ENCODE measurements at regions not wholly inside any gene's neighbourhood (a gene's known extent, or its start where the extent isn't known, plus 50 kb on each side); places are given as distances from the start of the nearest gene placed in this dataset.

DNA sequence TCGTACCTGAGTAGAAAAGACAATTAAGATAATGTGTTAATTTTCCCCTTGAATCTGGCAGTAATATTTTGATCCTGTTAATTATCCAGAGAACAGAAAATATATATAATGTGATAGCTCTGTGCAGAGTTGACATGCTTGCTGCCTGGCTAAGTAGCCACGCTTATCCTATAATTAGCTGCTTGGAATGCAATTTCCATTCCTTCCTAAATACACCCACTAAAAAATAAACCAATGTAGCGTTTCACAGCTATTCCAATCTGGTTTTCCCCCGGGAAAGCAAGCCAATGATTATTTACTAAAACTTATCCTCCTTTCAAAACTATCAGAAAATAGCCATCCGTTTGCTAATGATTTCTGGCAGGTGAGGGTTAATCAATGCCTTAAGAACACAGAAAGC lies 134.5 kb upstream of the IRX5 start:
- Histone ChIP-seq H3K27ac (ENCODE audit: low read depth in 2 of 2, low read length in 1 of 2) (no peak overlapping the region), H3K4me3 (ENCODE audit: low read depth in 1 of 2, low read length in 2 of 2) (no peak overlapping the region), H3K4me1 (ENCODE audit: control insufficient read depth in 2 of 2, insufficient read depth in 2 of 2, low read length in 1 of 2) (no peaks in the 10 kb centered on the region), H3K9me3 (ENCODE audit: control insufficient read depth in 2 of 2, insufficient read depth in 1 of 2, low read depth in 1 of 2, low read length in 1 of 2) (no peaks in the 10 kb centered on the region), H3K27me3 (ENCODE audit: control insufficient read depth in 1 of 2, insufficient read depth in 2 of 2, low read length in 2 of 2) (no peaks in the 10 kb centered on the region), H3K36me3 (ENCODE audit: control insufficient read depth in 2 of 2, insufficient read depth in 2 of 2, low read length in 1 of 2) (no peaks in the 10 kb centered on the region)
- WGBS, 2 donors, result 46 to 53% methylated on average over 5 of the region's 5 CpGs

- H3K4me1 ChIP-seq (ENCODE audit: control insufficient read depth in 2 of 2, insufficient read depth in 2 of 2, low read length in 1 of 2), result no peaks in the 10 kb centered on the region
- no peaks in the 10 kb centered on the region for H3K36me3 ChIP-seq (ENCODE audit: control insufficient read depth in 2 of 2, insufficient read depth in 2 of 2, low read length in 1 of 2)
- H3K27me3 ChIP-seq (ENCODE audit: control insufficient read depth in 1 of 2, insufficient read depth in 2 of 2, low read length in 2 of 2), result no peaks in the 10 kb centered on the region
- no peak overlapping the region for H3K4me3 ChIP-seq (ENCODE audit: low read depth in 1 of 2, low read length in 2 of 2)
- WGBS, 2 donors, result 68 to 73% methylated on average over 2 of the region's 2 CpGs
- H3K27ac ChIP-seq (ENCODE audit: low read depth in 2 of 2, low read length in 1 of 2), result no peak overlapping the region
- H3K9me3 ChIP-seq (ENCODE audit: control insufficient read depth in 2 of 2, insufficient read depth in 1 of 2, low read depth in 1 of 2, low read length in 1 of 2), result no peaks in the 10 kb centered on the region
Measured at GRCh38 chr16:54792811-54793210, 137.9 kb upstream of the IRX5 start.

- Histone ChIP-seq H3K4me1 (ENCODE audit: control insufficient read depth in 2 of 2, insufficient read depth in 2 of 2, low read length in 1 of 2) (no peaks in the 10 kb centered on the region), H3K27me3 (ENCODE audit: control insufficient read depth in 1 of 2, insufficient read depth in 2 of 2, low read length in 2 of 2) (no peaks in the 10 kb centered on the region), H3K27ac (ENCODE audit: low read depth in 2 of 2, low read length in 1 of 2) (no peak overlapping the region), H3K4me3 (ENCODE audit: low read depth in 1 of 2, low read length in 2 of 2) (no peak overlapping the region), H3K9me3 (ENCODE audit: control insufficient read depth in 2 of 2, insufficient read depth in 1 of 2, low read depth in 1 of 2, low read length in 1 of 2) (no peaks in the 10 kb centered on the region), H3K36me3 (ENCODE audit: control insufficient read depth in 2 of 2, insufficient read depth in 2 of 2, low read length in 1 of 2) (no peaks in the 10 kb centered on the region)
- 68 to 73% methylated on average over 1 of the region's 1 CpG for WGBS, 2 donors
Measured at GRCh38 chr16:54787045-54787444, 143.6 kb upstream of the IRX5 start.

GRCh38 chr16:54783980-54784379 lies 146.7 kb upstream of the IRX5 start:
- Histone ChIP-seq H3K27me3 (ENCODE audit: control insufficient read depth in 1 of 2, insufficient read depth in 2 of 2, low read length in 2 of 2) (no peaks in the 10 kb centered on the region), H3K27ac (ENCODE audit: low read depth in 2 of 2, low read length in 1 of 2) (no peak overlapping the region), H3K4me1 (ENCODE audit: control insufficient read depth in 2 of 2, insufficient read depth in 2 of 2, low read length in 1 of 2) (no peaks in the 10 kb centered on the region), H3K9me3 (ENCODE audit: control insufficient read depth in 2 of 2, insufficient read depth in 1 of 2, low read depth in 1 of 2, low read length in 1 of 2) (no peaks in the 10 kb centered on the region), H3K4me3 (ENCODE audit: low read depth in 1 of 2, low read length in 2 of 2) (no peak overlapping the region), H3K36me3 (ENCODE audit: control insufficient read depth in 2 of 2, insufficient read depth in 2 of 2, low read length in 1 of 2) (no peaks in the 10 kb centered on the region)
- WGBS, 2 donors, result 90 to 95% methylated on average over 2 of the region's 2 CpGs

- Histone ChIP-seq H3K27ac (ENCODE audit: low read depth in 2 of 2, low read length in 1 of 2) (no peak overlapping the region), H3K27me3 (ENCODE audit: control insufficient read depth in 1 of 2, insufficient read depth in 2 of 2, low read length in 2 of 2) (no peaks in the 10 kb centered on the region), H3K9me3 (ENCODE audit: control insufficient read depth in 2 of 2, insufficient read depth in 1 of 2, low read depth in 1 of 2, low read length in 1 of 2) (no peaks in the 10 kb centered on the region), H3K36me3 (ENCODE audit: control insufficient read depth in 2 of 2, insufficient read depth in 2 of 2, low read length in 1 of 2) (no peaks in the 10 kb centered on the region), H3K4me3 (ENCODE audit: low read depth in 1 of 2, low read length in 2 of 2) (no peak overlapping the region), H3K4me1 (ENCODE audit: control insufficient read depth in 2 of 2, insufficient read depth in 2 of 2, low read length in 1 of 2) (no peaks in the 10 kb centered on the region)
- 67 to 78% methylated on average over 3 of the region's 3 CpGs for WGBS, 2 donors
Measured at GRCh38 chr16:54783226-54783625, 147.4 kb upstream of the IRX5 start.

GRCh38 chr16:54780266-54780665 lies 150.4 kb upstream of the IRX5 start:
- Histone ChIP-seq H3K27me3 (ENCODE audit: control insufficient read depth in 1 of 2, insufficient read depth in 2 of 2, low read length in 2 of 2) (no peaks in the 10 kb centered on the region), H3K4me3 (ENCODE audit: low read depth in 1 of 2, low read length in 2 of 2) (no peak overlapping the region), H3K27ac (ENCODE audit: low read depth in 2 of 2, low read length in 1 of 2) (no peak overlapping the region), H3K9me3 (ENCODE audit: control insufficient read depth in 2 of 2, insufficient read depth in 1 of 2, low read depth in 1 of 2, low read length in 1 of 2) (no peaks in the 10 kb centered on the region), H3K4me1 (ENCODE audit: control insufficient read depth in 2 of 2, insufficient read depth in 2 of 2, low read length in 1 of 2) (no peaks in the 10 kb centered on the region), H3K36me3 (ENCODE audit: control insufficient read depth in 2 of 2, insufficient read depth in 2 of 2, low read length in 1 of 2) (no peaks in the 10 kb centered on the region)
- WGBS, 2 donors, result 63 to 71% methylated on average over 1 of the region's 1 CpG

GRCh38 chr16:54779549-54779948 lies 151.1 kb upstream of the IRX5 start:
- H3K36me3 ChIP-seq (ENCODE audit: control insufficient read depth in 2 of 2, insufficient read depth in 2 of 2, low read length in 1 of 2), result no peaks in the 10 kb centered on the region
- H3K27ac ChIP-seq (ENCODE audit: low read depth in 2 of 2, low read length in 1 of 2), result no peak overlapping the region
- no peaks in the 10 kb centered on the region for H3K9me3 ChIP-seq (ENCODE audit: control insufficient read depth in 2 of 2, insufficient read depth in 1 of 2, low read depth in 1 of 2, low read length in 1 of 2)
- no peak overlapping the region for H3K4me3 ChIP-seq (ENCODE audit: low read depth in 1 of 2, low read length in 2 of 2)
- no peaks in the 10 kb centered on the region for H3K4me1 ChIP-seq (ENCODE audit: control insufficient read depth in 2 of 2, insufficient read depth in 2 of 2, low read length in 1 of 2)
- no peaks in the 10 kb centered on the region for H3K27me3 ChIP-seq (ENCODE audit: control insufficient read depth in 1 of 2, insufficient read depth in 2 of 2, low read length in 2 of 2)

DNA sequence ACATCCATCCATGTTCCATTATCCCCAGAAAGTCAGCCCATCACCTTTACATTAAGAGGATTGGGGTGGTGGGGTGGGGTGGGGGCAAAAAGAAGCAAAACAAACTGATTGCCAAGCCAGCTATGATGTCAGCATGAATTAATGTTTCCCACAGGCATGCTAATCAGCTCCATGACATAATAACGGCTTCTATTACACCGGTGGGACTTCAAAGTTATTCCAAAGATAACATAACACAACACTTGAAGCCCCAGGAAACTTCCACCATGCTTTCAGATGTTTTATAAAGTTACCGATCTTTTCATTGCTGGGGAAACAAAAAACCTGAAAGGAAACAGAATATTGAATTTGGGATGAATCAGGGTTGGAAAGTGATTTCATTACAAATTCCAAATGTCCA lies 155.9 kb upstream of the IRX5 start:
- H3K4me3 ChIP-seq (ENCODE audit: low read depth in 1 of 2, low read length in 2 of 2), result no peak overlapping the region
- H3K4me1 ChIP-seq (ENCODE audit: control insufficient read depth in 2 of 2, insufficient read depth in 2 of 2, low read length in 1 of 2), result no peaks in the 10 kb centered on the region
- no peaks in the 10 kb centered on the region for H3K27me3 ChIP-seq (ENCODE audit: control insufficient read depth in 1 of 2, insufficient read depth in 2 of 2, low read length in 2 of 2)
- 71 to 77% methylated on average over 3 of the region's 3 CpGs for WGBS, 2 donors
- no peaks in the 10 kb centered on the region for H3K9me3 ChIP-seq (ENCODE audit: control insufficient read depth in 2 of 2, insufficient read depth in 1 of 2, low read depth in 1 of 2, low read length in 1 of 2)
- no peak overlapping the region for H3K27ac ChIP-seq (ENCODE audit: low read depth in 2 of 2, low read length in 1 of 2)
- no peaks in the 10 kb centered on the region for H3K36me3 ChIP-seq (ENCODE audit: control insufficient read depth in 2 of 2, insufficient read depth in 2 of 2, low read length in 1 of 2)

DNA sequence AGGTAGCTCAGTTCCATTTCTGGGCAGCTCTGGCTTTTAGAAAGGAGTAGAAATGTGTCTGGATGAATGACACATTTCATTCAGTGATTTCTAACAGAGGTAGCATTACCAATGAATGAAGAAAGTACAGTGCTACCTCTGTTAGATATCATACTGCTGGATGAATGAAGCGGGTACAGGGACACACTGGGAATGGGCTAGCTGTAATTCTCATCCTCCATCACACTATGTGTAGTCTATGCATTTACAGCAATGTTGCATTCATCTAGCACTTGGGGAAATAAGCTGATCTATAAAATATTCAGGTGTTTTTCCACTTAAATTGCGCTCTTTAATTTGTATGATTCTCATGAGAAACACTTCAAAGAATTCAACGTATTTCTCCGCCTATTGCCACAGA lies 158.3 kb upstream of the IRX5 start:
- WGBS, 2 donors, result 93 to 95% methylated on average over 4 of the region's 4 CpGs
- no peak overlapping the region for H3K27ac ChIP-seq (ENCODE audit: low read depth in 2 of 2, low read length in 1 of 2)

DNA sequence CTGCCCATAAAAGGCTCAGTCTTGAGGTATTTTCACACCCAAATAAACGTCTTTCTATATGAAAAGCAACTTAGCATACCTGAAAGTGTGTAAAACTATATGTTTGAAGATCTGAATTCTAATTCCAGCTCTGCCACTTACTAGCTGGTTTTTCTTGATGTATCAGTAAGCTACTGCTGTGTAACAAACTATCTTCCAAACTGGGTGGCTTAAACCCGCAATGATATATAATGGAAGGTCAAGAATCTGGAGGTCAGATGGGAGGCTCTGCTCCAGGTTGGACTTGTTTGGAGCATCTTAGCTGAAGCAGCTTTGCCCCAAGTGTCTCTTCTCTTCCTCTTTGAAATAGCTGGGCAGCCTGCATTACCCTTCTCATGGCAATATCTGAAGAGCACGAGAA lies 164.3 kb upstream of the IRX5 start:
- Histone ChIP-seq H3K27me3 (ENCODE audit: control insufficient read depth in 1 of 2, insufficient read depth in 2 of 2, low read length in 2 of 2) (no peaks in the 10 kb centered on the region), H3K4me1 (ENCODE audit: control insufficient read depth in 2 of 2, insufficient read depth in 2 of 2, low read length in 1 of 2) (no peaks in the 10 kb centered on the region), H3K9me3 (ENCODE audit: control insufficient read depth in 2 of 2, insufficient read depth in 1 of 2, low read depth in 1 of 2, low read length in 1 of 2) (peaks cover 0 to 2% of the 10 kb centered on the region in 2 donors), H3K36me3 (ENCODE audit: control insufficient read depth in 2 of 2, insufficient read depth in 2 of 2, low read length in 1 of 2) (no peaks in the 10 kb centered on the region), H3K27ac (ENCODE audit: low read depth in 2 of 2, low read length in 1 of 2) (no peak overlapping the region), H3K4me3 (ENCODE audit: low read depth in 1 of 2, low read length in 2 of 2) (no peak overlapping the region)
- WGBS, 2 donors, result 70 to 72% methylated on average over 3 of the region's 3 CpGs

More for the DNA sequence above, 158.3 kb upstream of the IRX5 start:
- H3K9me3 ChIP-seq (ENCODE audit: control insufficient read depth in 2 of 2, insufficient read depth in 1 of 2, low read depth in 1 of 2, low read length in 1 of 2), result no peaks in the 10 kb centered on the region
- no peaks in the 10 kb centered on the region for H3K36me3 ChIP-seq (ENCODE audit: control insufficient read depth in 2 of 2, insufficient read depth in 2 of 2, low read length in 1 of 2)
- H3K27me3 ChIP-seq (ENCODE audit: control insufficient read depth in 1 of 2, insufficient read depth in 2 of 2, low read length in 2 of 2), result no peaks in the 10 kb centered on the region
- H3K4me3 ChIP-seq (ENCODE audit: low read depth in 1 of 2, low read length in 2 of 2), result no peak overlapping the region
- no peaks in the 10 kb centered on the region for H3K4me1 ChIP-seq (ENCODE audit: control insufficient read depth in 2 of 2, insufficient read depth in 2 of 2, low read length in 1 of 2)
